ENCODE measurements at regions not wholly inside any gene's neighbourhood (a gene's known extent, or its start where the extent isn't known, plus 50 kb on each side); places are given as distances from the start of the nearest gene placed in this dataset.
A peak's percentile ranks its signal among the peaks of the same experiment; 100 is the strongest.
"Not testable (repeated sequence)": the region's sequence is repeated elsewhere in the genome, so short reads cannot be mapped to it uniquely, and the experiment has no call there.

- TF ChIP-seq, protein P1, sequence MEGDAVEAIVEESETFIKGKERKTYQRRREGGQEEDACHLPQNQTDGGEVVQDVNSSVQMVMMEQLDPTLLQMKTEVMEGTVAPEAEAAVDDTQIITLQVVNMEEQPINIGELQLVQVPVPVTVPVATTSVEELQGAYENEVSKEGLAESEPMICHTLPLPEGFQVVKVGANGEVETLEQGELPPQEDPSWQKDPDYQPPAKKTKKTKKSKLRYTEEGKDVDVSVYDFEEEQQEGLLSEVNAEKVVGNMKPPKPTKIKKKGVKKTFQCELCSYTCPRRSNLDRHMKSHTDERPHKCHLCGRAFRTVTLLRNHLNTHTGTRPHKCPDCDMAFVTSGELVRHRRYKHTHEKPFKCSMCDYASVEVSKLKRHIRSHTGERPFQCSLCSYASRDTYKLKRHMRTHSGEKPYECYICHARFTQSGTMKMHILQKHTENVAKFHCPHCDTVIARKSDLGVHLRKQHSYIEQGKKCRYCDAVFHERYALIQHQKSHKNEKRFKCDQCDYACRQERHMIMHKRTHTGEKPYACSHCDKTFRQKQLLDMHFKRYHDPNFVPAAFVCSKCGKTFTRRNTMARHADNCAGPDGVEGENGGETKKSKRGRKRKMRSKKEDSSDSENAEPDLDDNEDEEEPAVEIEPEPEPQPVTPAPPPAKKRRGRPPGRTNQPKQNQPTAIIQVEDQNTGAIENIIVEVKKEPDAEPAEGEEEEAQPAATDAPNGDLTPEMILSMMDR (IDR thresholded peaks at IDR 0.05), result no peak
- TF ChIP-seq EZH2phosphoT487 (IDR thresholded peaks at IDR 0.05), result no peak
- no peak for TF ChIP-seq EZH2 (IDR thresholded peaks at IDR 0.05)
- Histone ChIP-seq H3K9me3 (ENCODE audit: low read depth) (no peaks in the 10 kb centered on the region), H3K27ac (no peak overlapping the region), H3K79me2 (ENCODE audit: low read depth) (no peaks in the 10 kb centered on the region), H3K27me3 (no peaks in the 10 kb centered on the region), H3K36me3 (no peaks in the 10 kb centered on the region), H3K4me1 (peaks cover 9% of the 10 kb centered on the region), H3F3A (ENCODE audit: low read depth) (no peaks in the 10 kb centered on the region), H2AFZ (replicated peaks) (no peak overlapping the region), H3K4me3 (no peak overlapping the region), H4K20me1 (ENCODE audit: low read depth) (no peaks in the 10 kb centered on the region), H3K9ac (no peak overlapping the region), H3K4me2 (no peak overlapping the region)
- Mint-ChIP-seq H3K4me3 (no peak overlapping the region), H3K4me1 (peaks cover 3% of the 10 kb centered on the region), H3K27ac (no peak overlapping the region), H3K36me3 (no peaks in the 10 kb centered on the region), H3K9me3 (no peaks in the 10 kb centered on the region), H3K27me3 (ENCODE audit: insufficient read depth, low read depth) (no peaks in the 10 kb centered on the region)
- no peak for DNase-seq (ENCODE audit: low spot score)
These were observed 164.8 kb upstream of the COL11A1 start for GRCh38 chr1:103273106-103273505.

- H3K79me2 ChIP-seq (ENCODE audit: low read depth); H3K27ac Mint-ChIP-seq; H3K9me3 Mint-ChIP-seq; H3K4me3 Mint-ChIP-seq; H3K36me3 Mint-ChIP-seq; H3K4me1 ChIP-seq; H3K9ac ChIP-seq; H3K9me3 ChIP-seq (ENCODE audit: low read depth); H3K36me3 ChIP-seq; H3K4me2 ChIP-seq; H3K4me1 Mint-ChIP-seq; H3K27ac ChIP-seq; H3K27me3 ChIP-seq; H4K20me1 ChIP-seq (ENCODE audit: low read depth); H3K27me3 Mint-ChIP-seq (ENCODE audit: insufficient read depth, low read depth); H2AFZ ChIP-seq (replicated peaks); H3F3A ChIP-seq (ENCODE audit: low read depth); DNase-seq (ENCODE audit: low spot score); H3K4me3 ChIP-seq: not testable (repeated sequence)
These were observed 163.1 kb upstream of the COL11A1 start for GRCh38 chr1:103271471-103271870.

DNA sequence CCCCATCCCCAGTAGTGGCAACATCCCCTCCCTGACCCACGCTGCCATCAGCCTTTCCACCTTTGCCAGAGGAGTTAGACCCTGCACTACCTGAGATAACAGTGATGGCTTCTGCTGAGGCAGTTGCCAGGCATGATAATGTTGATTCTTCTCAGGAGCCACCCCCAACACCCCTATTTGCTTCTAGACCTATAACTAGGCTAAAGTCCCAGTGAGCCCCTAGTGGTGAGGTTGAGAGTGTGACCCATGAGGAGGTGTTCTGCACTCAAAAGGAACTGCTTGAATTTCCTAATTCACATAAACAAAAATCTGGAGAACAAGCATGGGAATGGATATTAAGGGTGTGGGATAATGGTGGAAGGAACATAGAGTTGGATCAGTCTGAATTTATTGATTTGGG lies 159.6 kb upstream of the COL11A1 start:
- peak; percentile 7 for DNase-seq (ENCODE audit: low spot score)
- Histone ChIP-seq H3K4me2 (no peak overlapping the region), H3K79me2 (ENCODE audit: low read depth) (no peaks in the 10 kb centered on the region), H4K20me1 (ENCODE audit: low read depth) (no peaks in the 10 kb centered on the region), H3K9me3 (ENCODE audit: low read depth) (no peaks in the 10 kb centered on the region), H3F3A (ENCODE audit: low read depth) (no peaks in the 10 kb centered on the region), H3K36me3 (no peaks in the 10 kb centered on the region), H2AFZ (replicated peaks) (no peak overlapping the region), H3K9ac (no peak overlapping the region), H3K4me3 (no peak overlapping the region), H3K4me1 (peaks cover 8% of the 10 kb centered on the region), H3K27me3 (no peaks in the 10 kb centered on the region), H3K27ac (no peak overlapping the region)
- TF ChIP-seq, protein P1 (IDR thresholded peaks at IDR 0.05), result peak; percentile 37
- TF ChIP-seq EZH2 (IDR thresholded peaks at IDR 0.05) (no peak), EZH2phosphoT487 (IDR thresholded peaks at IDR 0.05) (no peak)
- Mint-ChIP-seq H3K27ac (no peak overlapping the region), H3K4me3 (no peak overlapping the region), H3K4me1 (peaks cover 6% of the 10 kb centered on the region), H3K36me3 (no peaks in the 10 kb centered on the region), H3K9me3 (peaks cover 3% of the 10 kb centered on the region), H3K27me3 (ENCODE audit: insufficient read depth, low read depth) (no peaks in the 10 kb centered on the region)

DNA sequence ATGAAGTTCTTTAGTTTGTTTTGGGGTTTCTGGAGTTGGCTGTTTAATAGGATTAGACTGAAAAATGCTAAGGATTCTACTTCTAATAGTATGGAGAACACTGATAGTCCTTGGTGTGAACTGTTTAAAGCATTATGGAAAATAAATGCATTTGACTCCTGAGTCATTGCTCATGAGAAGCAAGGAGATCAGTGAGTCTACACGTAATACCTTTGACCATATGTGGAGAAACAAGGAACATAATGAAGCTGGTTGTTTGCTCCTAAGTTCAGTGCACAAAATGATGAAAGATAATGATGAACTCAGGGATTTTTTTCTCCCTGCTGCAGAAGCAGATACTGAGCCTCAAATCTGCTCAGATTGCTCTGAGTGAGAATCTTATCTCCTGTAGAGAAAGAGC lies 158.9 kb upstream of the COL11A1 start:
- Histone ChIP-seq H3K36me3 (no peaks in the 10 kb centered on the region), H3K27ac (no peak overlapping the region), H3F3A (ENCODE audit: low read depth) (no peaks in the 10 kb centered on the region), H3K9ac (no peak overlapping the region), H3K4me3 (no peak overlapping the region), H3K9me3 (ENCODE audit: low read depth) (no peaks in the 10 kb centered on the region), H3K4me1 (peaks cover 8% of the 10 kb centered on the region), H4K20me1 (ENCODE audit: low read depth) (no peaks in the 10 kb centered on the region), H2AFZ (replicated peaks) (no peak overlapping the region), H3K27me3 (no peaks in the 10 kb centered on the region), H3K79me2 (ENCODE audit: low read depth) (no peaks in the 10 kb centered on the region), H3K4me2 (no peak overlapping the region)
- H3K9me3 Mint-ChIP-seq, result peaks cover 3% of the 10 kb centered on the region
- H3K27ac Mint-ChIP-seq, result no peak overlapping the region
- no peak overlapping the region for H3K4me3 Mint-ChIP-seq
- no peaks in the 10 kb centered on the region for H3K36me3 Mint-ChIP-seq
- TF ChIP-seq, protein P1 (IDR thresholded peaks at IDR 0.05), result no peak
- TF ChIP-seq EZH2phosphoT487 (IDR thresholded peaks at IDR 0.05), result no peak
- no peak for TF ChIP-seq EZH2 (IDR thresholded peaks at IDR 0.05)
- peaks cover 6% of the 10 kb centered on the region for H3K4me1 Mint-ChIP-seq
- no peak for DNase-seq (ENCODE audit: low spot score)
- H3K27me3 Mint-ChIP-seq (ENCODE audit: insufficient read depth, low read depth), result no peaks in the 10 kb centered on the region

Measured in neural progenitor cell (in vitro differentiated cells).